GM21515 (cell line): ENCODE measurements at regions not wholly inside any gene's neighbourhood (a gene's known extent, or its start where the extent isn't known, plus 50 kb on each side); places are given as distances from the start of the nearest gene placed in this dataset.
"Not testable (repeated sequence)": the region's sequence is repeated elsewhere in the genome, so short reads cannot be mapped to it uniquely, and the experiment has no call there.

Experiments
- ATAC-seq: cut with Tn5 transposase; IDR thresholded peaks from one replicate; pipeline ENCODE4 v1.9.1; 2021; ENCODE audit not compliant: unreplicated experiment

GRCh38 chr4:153098427-153098826 lies 105.8 kb upstream of the TRIM2 start:
- no peak for ATAC-seq

GRCh38 chr4:153099391-153100140 lies 104.7 kb upstream of the TRIM2 start:
- no peak for ATAC-seq

GRCh38 chr4:153106736-153107135 lies 97.5 kb upstream of the TRIM2 start:
- ATAC-seq, result not testable (repeated sequence)

- no peak for ATAC-seq
These were observed 97.0 kb upstream of the TRIM2 start for GRCh38 chr4:153107246-153107645.

- no peak for ATAC-seq
These were observed 94.9 kb upstream of the TRIM2 start for GRCh38 chr4:153109296-153109849.

GRCh38 chr4:153110739-153111138 lies 93.5 kb upstream of the TRIM2 start:
- ATAC-seq, result no peak

- ATAC-seq, result no peak
These were observed 92.7 kb upstream of the TRIM2 start for GRCh38 chr4:153111426-153112040.

- no peak for ATAC-seq
These were observed 92.2 kb upstream of the TRIM2 start for GRCh38 chr4:153112041-153112441.

- ATAC-seq, result no peak
These were observed 91.0 kb upstream of the TRIM2 start for GRCh38 chr4:153113061-153113837.

GRCh38 chr4:153113838-153114105 lies 90.5 kb upstream of the TRIM2 start:
- ATAC-seq, result no peak

- ATAC-seq, result no peak
These were observed 89.4 kb upstream of the TRIM2 start for GRCh38 chr4:153114771-153115321.

GRCh38 chr4:153115322-153116290 lies 88.6 kb upstream of the TRIM2 start:
- ATAC-seq, result peak; percentile 50

GRCh38 chr4:153116291-153116680 lies 88.0 kb upstream of the TRIM2 start:
- no peak for ATAC-seq

- ATAC-seq, result no peak
These were observed 87.4 kb upstream of the TRIM2 start for GRCh38 chr4:153116801-153117200.

GRCh38 chr4:153117554-153117953 lies 86.7 kb upstream of the TRIM2 start:
- ATAC-seq, result no peak

- ATAC-seq, result no peak
These were observed 84.6 kb upstream of the TRIM2 start for GRCh38 chr4:153119626-153120025.

GRCh38 chr4:153120235-153120634 lies 84.0 kb upstream of the TRIM2 start:
- no peak for ATAC-seq

GRCh38 chr4:153122855-153123254 lies 81.4 kb upstream of the TRIM2 start:
- ATAC-seq, result no peak

GRCh38 chr4:153126137-153126536 lies 78.1 kb upstream of the TRIM2 start:
- no peak for ATAC-seq

- ATAC-seq, result no peak
These were observed 76.3 kb upstream of the TRIM2 start for GRCh38 chr4:153127760-153128494.
